Putamen (tissue), 1 donor: ENCODE measurements at regions not wholly inside any gene's neighbourhood (a gene's known extent, or its start where the extent isn't known, plus 50 kb on each side); places are given as distances from the start of the nearest gene placed in this dataset.

Source experiments
- DNase-seq: peaks from one replicate; pipeline ENCODE4 v3.0.0-alpha.2; 2016; ENCODE audit warnings: low spot score

DNA sequence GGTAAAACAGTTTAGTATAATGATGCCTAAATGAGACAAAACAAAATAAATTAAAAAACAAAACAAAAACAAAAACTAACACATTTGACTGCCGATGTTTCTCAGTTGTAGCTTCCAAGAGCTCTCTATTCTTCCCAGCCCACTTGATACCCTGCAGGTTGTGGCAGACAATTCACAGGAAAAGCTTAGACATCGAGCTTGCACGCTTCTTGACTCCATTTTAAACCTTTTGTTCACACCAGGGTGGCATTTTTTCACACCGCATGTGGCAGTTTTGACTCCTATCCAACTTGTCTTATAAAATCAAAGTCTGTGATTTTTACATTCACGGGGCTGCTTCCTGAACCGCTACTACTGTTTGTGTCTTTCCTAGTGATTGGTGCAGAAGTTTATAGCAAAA lies 575.9 kb downstream of the USP25 start:
- no peak for DNase-seq

DNA sequence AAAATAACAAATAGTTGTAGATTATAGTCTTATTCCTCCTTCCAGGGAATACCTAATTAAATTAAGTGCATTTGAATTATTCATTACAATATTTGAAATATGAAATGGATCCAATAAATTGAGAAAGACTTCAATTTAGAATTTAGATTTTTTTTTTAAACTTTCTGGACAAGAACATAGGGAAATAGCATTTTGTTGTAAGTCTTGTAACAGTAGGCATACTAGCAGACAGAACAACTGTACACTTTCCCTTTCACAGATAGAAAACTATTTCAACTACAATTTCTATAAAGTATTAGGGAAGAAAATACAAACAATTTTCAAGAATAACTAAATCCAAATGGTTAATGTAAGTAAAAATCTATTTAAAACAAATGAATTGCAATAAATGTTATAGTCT lies 577.5 kb downstream of the USP25 start:
- DNase-seq: no peak

DNA sequence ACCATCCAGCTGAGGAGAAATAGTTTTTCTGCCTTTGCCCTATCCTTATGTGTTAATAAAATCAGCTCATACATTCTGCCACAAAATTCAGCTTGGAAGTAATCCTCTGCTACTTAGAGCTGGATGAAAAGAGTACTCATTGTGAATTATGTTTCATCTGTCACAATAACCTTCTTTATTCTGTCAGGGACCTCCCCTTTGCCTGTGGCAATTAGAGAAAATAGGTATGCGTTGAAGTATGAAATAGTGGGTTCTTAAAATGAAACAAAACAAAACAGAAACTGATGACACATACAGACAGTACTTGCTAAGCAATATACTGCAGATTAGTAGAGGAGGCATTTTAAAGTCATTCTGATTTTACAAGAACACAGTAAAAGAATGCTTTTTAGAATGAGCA lies 578.5 kb downstream of the USP25 start:
- no peak for DNase-seq

DNA sequence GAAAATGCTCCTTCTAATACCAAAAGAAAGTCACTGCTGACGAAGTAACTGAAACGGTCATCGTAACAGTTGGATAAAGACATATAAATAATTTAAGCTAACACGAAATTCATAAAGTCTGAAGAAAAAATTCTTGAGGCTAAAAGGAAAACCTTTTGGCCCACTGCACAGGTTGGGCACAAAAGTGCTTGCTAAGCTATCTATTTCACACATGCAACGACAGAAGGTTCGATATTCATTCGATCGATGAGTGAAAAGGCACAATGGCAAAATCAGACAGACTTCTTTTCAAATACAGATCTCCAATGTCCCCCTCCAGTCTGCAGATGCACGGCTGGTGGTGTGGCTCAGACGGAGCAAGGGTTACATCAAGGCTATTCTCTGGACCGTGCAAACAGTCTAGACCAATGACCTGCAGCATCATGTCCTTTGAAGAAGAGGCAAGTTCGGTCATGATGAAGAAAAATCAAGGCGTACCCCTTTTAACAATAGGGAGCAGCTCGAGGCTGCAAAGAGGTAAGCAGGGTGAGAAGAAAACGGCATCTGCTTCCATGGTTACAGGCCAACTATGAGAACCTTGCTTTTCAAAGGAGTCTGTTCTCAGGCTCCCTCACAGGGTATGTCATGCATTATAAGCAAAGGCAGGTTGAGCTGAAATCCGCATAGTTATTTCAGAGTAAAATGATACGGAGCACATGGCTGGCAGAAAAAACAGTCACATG lies 579.6 kb downstream of the USP25 start:
- DNase-seq: no peak

DNA sequence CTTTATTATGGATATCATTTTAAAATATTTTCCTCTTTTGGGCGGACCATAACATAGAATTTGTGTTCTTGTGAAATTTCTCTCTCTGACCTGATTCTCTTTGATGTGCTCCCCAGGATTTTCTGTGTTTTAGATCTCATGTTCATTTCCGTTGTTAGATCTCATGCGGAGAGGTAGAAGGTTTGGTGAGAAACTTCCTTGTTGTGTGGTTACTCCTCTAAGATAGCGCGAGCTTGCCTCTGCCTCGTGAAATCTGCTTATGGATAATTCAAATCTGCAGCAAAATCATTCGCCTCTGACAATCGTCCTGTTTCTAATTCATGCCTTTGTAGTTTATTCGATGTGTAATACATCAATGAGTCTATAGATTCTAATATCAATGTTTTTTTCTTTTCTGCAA lies 580.4 kb downstream of the USP25 start:
- DNase-seq: no peak

DNA sequence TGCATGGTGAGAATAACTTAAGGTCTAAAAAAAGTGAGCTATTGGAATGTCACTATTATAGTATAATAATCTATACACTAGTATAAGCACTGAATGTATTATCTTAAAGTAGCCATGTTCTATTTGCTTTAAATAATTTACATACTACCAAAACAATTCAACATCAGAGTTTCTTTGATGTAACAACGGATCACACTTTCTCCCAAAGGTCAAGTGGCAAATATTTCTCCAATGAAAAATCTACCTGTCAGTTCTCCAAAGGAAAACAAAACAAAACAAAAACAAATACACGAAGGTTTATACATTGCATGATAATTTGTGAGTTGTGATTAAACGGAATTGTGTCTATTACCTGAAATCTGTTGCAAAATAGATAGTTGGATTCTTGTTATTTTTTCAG lies 581.4 kb downstream of the USP25 start:
- no peak for DNase-seq

DNA sequence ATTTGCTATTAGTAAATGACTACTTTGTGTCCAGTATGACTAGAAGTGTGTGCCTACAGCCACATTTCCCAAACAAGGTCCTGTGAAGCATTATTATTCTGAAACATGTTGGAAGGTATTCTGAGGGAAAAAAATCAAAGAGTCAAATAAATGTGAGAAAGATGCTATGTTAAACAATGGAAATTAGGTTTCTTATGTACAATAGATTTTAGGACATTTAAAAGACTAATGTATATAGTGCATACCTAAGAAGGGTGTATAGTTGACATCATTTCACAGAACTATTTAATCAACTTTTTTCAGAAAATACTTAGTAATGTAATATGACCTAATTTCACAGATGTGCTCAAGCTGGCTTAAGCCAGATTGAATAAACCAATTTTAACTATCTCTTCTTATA lies 582.5 kb downstream of the USP25 start:
- no peak for DNase-seq

DNA sequence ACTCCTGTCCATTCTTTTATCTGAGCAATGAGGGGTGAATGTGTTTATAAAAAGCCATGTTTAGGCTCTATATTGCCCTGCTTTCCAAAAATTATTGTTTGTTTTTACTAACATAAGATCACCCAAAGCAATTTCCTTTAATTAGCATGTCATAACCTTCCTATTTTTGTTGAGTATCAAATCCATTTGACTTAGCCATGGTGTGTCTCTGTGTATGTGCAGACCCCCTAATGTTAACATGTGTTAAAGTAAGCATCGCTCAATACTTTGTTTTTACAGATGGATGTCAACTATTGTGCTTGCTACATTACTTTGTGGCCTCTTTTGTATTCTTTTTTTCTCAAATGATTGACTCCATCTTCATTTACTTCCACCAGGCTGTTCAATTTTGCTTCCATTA lies 585.4 kb downstream of the USP25 start:
- no peak for DNase-seq

DNA sequence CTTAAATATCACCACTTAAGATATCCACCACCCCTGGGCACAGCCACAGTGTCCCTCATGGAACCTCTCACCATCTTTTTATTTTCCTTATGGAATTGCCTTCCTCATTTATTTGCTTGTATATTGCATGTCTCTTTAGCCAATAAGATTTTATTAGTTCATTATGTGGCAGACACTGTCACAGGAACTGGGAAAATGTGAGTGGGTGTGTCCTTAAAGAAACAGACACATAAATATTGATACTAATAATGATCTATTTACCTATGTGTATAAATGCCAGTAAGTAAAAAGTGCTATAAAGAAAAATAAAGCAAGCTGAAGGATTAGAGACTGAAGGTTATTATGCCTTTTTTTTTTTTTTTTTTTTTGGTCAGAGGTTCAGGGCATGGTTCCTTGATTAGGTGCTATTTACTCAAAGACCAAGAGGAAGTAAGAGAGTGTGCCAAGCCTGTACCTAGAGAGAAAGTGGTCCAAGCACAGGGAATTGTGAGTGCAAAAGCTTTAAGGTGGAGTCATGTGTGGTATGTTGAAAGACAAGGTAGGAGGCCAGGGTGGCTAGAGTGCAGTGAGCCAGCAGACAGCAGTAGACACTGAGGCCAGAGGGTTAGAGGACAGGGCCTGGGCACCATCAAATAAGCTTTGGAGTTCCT lies 589.0 kb downstream of the USP25 start:
- no peak for DNase-seq

DNA sequence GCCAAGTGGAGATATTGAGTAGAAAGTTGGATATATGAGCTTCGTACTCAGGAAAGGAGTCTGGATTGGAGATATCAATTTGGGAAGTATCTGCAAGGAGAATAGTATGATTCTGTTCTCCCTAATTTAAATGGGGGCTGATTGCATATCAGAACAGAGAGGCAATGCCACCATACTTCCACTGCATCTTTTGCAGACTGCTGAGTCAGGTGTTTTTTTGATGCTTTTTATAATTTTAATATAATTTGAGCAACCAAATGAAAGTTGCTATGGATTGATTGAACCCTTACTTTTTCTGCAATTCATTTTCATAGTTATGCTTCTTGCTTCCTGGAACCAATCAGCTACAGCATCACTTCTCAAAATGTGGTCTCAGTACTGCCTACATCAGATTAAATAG lies 590.3 kb downstream of the USP25 start:
- no peak for DNase-seq

DNA sequence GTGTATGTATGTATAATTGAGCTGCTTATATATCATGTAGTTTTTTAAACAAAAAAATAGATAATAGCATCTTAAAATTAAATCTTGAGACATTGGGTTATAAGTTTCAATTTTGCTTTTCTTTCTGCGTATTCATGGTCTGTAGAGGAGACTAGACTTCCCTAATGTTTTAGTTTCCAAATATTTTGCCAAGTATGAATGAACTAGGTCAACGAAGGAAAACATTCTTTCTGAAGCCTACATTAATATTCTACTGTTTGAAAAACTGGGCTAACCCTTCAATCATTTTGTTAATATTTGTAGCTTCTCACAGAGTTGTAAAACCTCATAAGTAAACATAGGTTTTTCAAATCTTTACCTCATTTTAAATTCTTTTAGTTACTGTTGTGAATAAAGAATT lies 592.7 kb downstream of the USP25 start:
- no peak for DNase-seq

DNA sequence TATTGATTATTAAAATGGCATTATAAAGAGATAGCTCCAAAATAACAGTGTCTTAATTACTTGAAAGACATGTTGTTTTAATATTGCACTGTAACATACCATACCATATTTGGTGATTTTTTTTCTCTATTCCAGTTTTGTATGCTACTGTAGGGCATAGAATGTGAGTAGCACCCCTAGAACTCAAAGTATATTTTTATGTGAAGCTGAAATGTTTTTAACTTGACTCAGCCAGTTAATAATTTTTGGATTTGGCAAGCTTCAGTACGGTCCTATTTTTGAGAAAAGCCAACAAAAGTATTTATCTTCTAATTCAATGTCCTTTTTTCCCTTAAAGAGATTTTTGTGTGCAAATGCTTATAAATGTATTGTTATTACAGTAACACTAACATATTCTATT lies 593.8 kb downstream of the USP25 start:
- no peak for DNase-seq

DNA sequence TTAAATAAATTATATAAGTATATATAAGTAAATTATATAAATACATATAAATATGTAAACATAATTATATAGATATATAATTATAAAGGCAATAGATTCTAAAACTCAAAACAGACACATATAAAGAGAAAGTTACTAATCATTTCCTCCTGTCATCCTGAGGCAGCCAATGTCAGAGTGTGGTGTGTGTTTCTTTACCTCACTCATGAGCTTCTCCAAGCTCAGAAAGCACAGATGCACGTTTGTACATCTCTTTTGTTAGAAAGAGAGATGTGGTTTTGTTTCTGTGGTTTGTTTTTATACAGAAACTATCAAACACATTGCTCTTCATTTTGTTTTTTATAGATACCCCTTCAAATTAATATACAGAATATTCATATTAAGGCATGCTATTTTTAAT lies 594.8 kb downstream of the USP25 start:
- DNase-seq: no peak

DNA sequence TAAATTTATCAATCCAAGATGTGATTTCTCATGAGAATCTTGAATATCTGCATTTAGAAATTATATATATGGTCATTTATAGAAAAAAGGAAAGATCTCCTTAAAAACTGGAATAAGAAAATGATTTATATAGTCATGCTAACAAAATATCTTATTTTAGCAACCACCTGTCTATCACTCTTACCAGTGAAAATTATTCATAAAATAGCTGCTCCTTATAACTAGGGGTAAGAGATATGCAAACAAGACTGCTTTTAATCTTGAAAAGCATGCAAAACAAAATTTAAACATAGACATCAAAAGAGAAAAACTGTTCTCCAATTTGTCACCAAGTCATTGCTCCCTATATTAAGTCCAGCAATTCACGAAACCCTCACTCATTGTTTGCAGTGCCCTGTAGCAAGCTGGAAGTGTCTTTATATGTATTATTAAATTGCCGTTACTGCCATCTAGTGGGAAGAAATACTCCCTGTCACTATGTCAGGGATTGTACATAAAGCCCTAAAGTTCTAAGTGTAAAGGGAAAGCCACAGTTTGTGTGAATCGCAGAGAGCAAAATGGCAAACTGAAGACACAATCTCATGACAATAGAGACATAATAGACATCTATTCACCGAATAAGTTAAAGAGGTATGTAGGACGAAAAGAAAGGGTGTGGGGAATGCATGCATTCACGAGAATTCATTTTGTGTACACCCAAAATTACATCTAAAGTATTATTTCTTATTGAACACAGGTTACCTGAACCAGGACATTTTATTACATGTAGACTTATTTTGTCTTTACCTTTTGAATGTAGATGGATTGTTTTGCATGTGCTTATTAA lies 600.5 kb downstream of the USP25 start:
- DNase-seq: peak; percentile 88

DNA sequence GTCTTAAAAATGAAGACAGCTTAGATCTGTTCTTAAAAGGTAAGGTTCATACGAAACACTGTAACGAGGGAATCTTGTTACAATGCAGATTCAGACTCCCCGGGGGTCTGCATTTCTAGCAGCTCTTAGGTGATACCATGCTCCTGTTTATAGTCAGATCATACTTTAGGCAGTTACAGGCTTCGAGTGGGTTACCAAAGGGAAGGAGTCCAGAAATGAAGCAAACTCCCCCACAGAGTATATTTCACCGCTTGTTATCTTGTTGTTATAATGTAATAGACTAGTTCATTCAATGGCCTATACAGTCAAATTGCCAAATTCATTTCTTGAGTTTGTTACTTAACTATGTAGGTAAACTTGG lies 601.1 kb downstream of the USP25 start:
- DNase-seq: no peak

DNA sequence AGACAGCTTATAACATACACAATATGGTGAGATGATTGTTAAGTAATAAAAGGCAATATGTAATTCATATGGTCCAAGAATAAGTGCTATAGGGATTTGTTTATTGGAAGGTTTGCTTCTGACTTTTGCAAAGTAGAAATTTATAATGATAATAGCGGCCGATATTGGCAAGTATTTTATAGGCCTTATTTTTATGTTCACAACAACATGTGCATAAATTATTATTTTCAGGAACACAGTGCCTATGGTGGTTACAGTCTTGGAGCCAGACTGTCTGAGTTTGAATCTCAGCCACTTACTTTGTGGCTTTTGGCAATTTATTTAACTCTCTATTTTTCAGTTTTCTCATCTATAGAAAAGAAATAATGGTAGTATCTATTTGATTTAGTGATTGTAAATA lies 607.5 kb downstream of the USP25 start:
- DNase-seq: no peak

DNA sequence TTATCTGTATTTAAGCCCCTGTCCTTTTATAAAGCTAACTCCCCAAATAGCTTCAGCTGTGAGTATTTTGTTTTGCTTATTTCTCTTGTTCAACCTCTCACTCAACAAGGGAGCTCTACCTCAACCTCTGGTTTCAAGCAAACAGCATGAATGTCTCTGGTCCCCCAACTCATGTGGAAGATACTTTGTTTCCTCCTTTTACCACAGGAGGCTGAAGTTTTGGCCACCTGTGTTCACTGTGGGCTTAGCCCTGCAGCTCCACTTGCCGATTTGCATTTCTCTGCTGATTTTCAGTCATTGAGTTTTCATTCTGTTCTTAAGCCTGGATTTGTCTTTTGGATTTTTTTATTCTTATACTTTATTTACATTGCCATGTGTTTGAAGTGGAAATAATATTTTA lies 613.1 kb downstream of the USP25 start:
- DNase-seq: no peak

DNA sequence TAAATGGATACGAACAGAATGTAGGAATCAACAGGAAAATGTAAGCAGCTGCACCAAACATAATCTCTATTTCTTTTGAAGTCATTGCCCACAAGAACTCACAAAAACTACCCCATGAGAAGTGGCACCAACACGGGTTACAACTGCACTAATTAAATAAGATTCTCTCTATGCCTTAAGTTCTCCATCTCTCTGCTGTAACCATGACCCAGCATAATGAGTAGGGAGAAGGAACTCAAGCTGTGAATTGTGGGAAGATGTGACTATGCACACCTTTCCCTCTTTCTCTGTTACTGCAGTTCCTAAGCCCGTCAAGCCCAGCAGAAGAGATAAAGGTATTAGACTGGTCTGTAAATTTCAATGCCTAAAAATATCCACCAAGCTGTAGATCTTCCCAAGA lies 614.0 kb downstream of the USP25 start:
- DNase-seq: no peak

DNA sequence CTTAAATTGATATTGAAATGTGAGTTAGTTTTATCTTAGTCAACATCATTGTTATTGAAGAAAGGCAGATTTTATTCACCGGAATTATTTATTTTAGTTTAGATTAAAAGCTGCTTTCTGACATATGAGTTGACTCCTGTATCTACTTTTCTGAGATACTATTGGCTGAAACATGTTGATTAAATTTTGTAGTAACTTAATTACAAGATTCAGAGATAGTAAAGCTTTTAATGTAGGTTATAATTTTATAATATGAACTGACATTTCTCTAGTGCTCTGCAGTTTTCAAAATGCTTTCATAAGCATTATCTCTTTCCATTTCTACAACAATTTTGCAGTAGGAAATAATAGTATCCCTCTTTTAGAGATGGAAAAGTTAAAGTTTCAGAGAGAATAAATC lies 616.0 kb downstream of the USP25 start:
- DNase-seq: no peak

DNA sequence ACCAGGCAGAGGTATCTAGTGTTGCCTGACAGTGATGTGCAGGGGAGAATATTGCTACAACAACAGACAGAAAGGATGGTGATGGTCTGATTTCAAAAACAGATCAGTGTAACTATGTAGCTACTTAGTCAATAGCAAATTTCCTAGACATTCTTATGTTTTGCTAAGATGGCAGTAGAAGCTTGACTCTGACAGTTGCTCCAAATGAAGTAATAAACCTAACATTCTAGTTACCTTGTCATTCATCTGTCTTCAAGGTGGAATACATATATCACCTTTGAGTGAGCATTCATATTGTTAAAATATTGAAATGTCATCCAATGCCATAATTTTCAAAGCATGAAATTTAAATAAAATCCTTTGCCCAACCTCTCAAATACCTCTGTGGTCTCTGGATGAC lies 617.4 kb downstream of the USP25 start:
- DNase-seq: no peak

DNA sequence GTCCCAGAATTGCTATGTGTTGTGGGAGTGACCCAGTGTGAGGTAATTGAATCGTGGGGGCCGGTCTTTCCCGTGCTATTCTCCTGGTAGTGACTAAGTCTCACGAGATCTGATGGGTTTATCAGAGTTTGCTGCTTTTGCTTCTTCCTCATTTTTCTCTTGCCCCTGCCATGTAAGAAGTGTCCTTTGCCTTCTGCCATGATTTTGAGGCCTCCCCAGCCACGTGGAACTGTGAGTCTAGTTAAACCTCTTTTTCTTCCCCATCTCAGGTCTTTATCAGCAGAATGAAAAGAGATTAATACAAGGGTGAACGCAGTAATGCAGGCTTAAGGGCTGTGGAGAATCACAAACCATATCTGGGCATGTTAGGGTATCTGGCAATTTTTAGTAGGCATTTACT lies 624.0 kb downstream of the USP25 start:
- DNase-seq: no peak

DNA sequence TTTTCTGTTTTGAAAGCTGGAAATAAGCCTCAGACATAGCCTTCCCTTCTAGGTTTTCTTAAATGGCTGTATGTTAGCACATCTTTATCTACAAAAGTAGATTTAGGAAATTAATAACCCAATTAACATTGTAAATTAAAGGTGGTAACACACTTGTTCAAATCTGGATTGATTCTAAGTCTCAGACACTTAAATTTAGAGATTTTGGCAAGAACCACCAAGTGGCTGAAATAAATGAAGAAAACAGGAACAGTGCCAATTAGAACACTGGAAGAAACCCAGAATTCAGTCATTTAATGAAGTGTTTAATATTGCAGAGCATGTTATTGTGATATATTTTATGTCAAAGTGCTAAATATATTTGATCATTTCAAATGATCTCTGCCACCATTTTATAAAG lies 628.2 kb downstream of the USP25 start:
- peak; percentile 18 for DNase-seq

DNA sequence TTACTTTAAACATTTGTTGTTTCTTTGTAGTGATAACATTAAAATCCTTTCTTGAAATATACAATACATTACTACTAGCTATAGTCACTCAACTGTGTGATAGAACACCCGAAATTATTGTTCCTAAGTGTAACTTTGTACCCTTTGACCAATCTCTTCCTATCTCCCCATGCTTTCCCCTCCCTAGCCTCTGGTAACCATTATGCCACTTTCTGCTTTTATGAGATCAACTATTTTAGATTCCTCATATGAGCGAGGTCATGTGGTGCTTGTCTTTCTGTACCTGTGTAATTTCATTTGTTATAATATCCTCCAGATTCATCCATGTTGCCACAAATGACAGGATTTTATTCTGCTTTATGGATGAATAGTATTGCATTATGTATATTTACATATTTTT lies 629.0 kb downstream of the USP25 start:
- DNase-seq: no peak
